GM19438 (cell line): ENCODE measurements at regions not wholly inside any gene's neighbourhood (a gene's known extent, or its start where the extent isn't known, plus 50 kb on each side); places are given as distances from the start of the nearest gene placed in this dataset.

Experiments used
- ATAC-seq: cut with Tn5 transposase; IDR thresholded peaks from one replicate; pipeline ENCODE4 v1.9.1; 2021; ENCODE audit warnings: low read depth; ENCODE audit not compliant: unreplicated experiment

DNA sequence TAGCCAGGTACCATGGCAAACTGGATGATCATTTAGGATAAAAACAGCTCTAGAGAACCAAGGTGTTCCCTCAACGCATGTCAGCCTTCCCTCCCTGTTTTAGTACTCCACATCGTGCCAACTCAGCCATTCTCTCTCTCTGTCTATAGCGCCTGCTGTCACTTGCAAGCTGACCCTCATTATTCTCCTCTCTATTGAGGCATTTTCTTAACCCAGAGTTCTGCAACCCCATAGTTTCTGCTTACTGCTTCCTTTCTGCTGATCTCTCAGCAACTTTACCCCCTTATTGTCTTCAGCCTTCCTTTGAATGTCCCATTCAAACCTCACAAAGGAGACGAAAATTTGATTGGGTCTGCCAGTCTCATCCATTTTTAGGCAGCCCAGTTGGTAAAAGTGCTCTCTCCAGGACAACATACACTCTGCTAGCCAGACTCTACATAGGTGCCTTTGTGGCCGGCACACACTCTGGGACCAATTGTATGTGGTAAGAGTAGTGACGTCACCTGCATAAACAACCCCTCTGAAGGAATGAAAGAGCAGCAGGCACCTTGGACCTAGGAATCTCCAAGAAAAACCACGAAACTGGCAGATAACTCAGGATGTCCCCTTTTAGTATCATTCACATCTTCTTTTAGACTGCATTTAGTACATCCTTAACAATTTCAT is 367.2 kb upstream of the KCNH7 start:
- ATAC-seq: no peak

GRCh38 chr2:163200741-163201140 is 362.2 kb upstream of the KCNH7 start:
- ATAC-seq: no peak

DNA sequence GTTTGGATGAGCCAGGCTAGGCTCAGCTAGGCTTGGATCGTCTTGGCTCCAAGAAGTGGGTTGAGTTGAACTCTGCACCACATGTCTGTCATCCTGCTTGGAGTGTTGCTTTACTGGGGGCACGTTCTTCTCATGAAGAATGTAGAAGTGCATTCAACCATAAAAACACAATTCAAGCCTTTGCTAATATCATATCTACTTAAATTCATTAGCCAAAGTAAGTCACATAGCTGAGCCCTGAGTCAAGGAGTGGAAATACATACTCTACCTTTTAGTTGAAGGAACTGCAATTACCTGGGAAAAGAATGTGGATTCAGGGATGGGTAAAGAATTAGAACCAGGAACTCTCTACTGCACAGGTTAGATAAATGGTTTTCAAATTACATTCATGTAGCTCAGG is 360.4 kb upstream of the KCNH7 start:
- no peak for ATAC-seq

DNA sequence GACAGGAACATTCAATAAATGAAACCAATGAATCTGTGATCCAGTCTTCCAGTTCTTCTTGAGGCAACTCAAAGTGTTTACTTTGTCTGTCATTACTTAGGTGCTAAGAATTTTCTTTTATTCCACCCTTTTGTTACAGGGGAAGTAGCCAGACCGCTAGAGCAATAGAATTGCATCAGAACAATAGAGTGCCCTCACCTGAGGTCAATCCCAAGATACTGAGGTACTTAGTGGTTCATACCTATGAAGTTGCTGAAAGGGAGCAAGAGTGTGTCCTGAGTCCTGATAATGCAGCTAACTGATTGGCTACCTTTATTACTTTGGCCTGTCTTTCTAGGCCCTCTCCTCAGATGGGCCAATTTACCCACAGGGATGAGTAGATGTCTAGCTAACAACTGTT is 359.4 kb upstream of the KCNH7 start:
- ATAC-seq: no peak

GRCh38 chr2:163191372-163191771 is 352.8 kb upstream of the KCNH7 start:
- ATAC-seq: no peak

DNA sequence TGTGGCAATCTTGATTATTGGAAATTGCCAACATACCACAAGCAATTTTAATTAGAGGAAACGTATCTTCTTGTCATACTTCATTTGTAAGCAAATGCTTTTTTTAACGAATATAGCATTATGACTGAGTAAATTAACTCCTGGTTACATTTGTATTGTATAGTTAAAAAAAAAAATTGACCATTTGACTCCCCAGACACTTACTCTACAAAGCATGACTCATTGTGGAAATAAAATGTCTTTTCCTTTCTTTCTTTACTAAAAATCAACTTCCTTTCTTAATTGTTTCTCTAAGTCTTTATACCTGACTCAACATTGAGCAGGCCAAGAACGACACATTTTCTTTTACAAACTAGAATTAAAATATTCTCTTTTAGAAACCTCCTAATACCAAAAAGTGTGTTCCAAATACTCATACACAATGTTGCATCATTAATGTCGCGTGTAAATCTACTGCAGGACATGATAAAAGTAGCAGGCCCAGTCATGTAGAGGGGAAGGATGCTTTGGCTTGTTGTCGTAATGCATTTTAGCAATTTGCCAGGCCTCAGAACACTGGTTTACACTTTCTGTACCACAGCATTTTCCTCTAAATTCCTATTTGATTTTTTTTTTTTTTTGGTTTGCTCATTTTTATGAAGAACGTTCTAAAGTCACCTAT is 349.6 kb upstream of the KCNH7 start:
- ATAC-seq: no peak

DNA sequence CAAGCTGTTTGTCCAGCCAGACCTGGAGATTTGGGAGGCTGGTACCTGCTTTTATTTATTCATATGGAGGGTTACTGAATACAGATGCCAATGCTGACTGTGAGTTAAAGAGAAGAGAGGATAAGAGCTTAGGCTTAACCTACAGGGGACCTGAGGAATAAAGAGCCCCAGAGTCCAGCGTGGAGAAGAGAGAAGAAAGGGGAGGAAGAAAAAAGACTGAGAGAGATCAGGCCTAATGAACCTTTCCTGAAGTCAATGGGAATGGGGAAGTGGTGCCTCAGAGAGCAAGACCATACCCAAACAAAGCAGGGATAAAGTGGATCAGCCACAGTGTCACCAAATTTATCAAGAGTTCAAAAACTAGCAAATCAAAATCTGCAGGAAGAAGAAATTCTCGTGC is 348.6 kb upstream of the KCNH7 start:
- ATAC-seq: no peak

GRCh38 chr2:163185160-163185559 is 346.6 kb upstream of the KCNH7 start:
- no peak for ATAC-seq

DNA sequence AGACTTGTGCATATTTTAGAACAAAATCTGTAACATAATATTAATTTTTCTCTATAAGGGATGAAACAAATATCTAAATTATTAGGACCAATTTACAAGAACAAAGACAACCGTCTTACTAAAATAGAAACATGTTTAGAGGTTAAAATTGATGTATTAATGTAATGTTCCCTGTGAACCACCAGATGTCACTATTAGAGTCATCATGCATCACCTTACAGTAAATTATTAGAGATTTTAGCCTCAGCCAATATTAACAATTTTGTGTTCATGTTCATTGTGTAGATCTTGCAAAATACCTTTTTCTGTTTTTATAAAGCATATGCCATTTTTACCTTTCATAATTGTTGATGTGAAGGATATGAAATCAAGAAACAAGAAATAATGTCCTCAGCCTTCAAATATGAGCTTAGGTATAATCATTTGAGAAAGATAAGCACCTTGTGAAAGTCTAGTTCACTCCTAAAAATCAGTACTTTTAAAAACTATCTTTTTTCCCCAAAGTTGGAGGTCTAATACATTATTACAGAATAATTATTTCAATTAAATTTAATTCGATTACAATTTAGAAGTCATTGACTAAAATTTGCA is 344.3 kb upstream of the KCNH7 start:
- ATAC-seq: no peak

GRCh38 chr2:163177592-163177991 is 339.0 kb upstream of the KCNH7 start:
- no peak for ATAC-seq

GRCh38 chr2:163175294-163175693 is 336.7 kb upstream of the KCNH7 start:
- no peak for ATAC-seq

GRCh38 chr2:163173591-163173990 is 335.0 kb upstream of the KCNH7 start:
- no peak for ATAC-seq

DNA sequence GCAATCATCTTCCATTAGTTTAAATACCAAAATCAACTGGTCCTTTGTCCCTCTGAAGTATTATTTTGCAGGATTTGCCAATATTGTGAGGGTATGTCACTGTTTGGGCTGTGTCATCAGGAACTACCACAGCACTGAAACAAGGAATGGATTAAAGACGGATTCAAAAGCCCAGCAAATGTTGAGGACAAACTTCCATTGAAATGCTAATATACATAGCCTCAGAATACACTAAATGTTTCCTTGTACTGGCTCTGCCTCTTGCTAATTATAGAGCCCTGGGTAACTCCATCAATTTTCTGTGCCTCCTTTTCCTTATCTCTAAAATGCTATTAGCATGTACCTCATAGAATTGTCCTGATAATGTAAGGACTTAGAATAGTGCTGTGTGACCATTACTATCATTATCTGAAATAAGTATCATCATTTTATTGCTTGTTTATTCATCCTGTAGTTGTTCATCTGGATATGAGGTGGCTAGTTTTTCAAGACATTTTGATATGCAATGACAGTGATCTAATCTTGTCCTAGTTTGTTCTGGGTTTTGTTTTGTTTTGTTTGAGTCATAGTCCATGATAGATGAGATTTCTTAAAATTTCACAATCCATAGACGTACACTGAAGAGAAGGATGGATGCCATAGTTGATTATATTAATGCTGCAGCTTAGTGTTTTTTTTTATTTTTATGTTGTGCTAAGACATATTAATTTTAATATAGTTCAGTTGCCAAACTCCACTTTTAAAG is 333.4 kb upstream of the KCNH7 start:
- ATAC-seq: no peak

DNA sequence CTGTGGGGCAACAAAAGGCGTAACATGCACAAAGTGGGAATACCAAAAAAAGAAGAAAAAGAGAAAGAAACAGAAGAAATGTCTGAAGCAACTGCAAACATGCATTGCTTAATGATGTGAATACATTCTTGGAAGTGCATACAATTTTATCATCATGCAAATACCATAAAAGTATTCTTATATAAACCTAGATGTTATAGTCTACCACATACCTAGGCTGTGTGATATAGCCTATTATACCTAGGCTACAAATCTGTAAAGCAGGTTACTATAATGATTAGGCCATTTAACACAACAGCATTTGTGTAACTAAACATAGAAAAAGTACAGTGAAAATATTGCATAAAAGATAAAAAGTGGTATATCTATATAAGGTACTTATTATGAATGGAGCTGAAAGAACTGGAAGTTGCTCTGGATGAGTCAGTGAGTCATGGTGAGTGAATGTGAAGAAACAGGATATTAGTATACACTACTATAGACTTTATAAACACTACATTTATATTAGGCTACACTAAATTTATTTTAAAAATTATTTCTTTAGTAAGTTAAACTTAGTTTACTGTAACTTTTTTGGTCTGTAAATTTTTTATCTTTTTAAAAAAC is 319.4 kb upstream of the KCNH7 start:
- no peak for ATAC-seq

- no peak for ATAC-seq
Measured at GRCh38 chr2:163157411-163157810, 318.8 kb upstream of the KCNH7 start.

DNA sequence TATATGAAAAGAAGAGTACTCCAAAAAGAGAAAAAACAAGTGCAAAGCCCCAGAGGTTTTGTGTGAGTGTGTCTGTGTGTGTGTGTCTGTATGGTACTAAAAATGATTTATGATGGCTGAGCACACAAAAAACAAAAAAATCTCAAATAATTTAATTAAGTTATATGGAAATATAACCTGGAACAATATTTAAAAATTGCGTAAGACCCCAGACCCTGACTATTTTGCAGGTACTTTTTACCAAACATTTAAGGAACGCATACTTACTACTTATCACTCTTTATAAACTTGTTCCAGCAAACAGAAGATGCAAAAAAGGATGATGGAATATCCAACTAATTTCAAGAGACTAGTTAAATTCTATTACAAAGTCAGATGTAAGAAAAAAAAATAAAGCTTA is 317.4 kb upstream of the KCNH7 start:
- no peak for ATAC-seq

DNA sequence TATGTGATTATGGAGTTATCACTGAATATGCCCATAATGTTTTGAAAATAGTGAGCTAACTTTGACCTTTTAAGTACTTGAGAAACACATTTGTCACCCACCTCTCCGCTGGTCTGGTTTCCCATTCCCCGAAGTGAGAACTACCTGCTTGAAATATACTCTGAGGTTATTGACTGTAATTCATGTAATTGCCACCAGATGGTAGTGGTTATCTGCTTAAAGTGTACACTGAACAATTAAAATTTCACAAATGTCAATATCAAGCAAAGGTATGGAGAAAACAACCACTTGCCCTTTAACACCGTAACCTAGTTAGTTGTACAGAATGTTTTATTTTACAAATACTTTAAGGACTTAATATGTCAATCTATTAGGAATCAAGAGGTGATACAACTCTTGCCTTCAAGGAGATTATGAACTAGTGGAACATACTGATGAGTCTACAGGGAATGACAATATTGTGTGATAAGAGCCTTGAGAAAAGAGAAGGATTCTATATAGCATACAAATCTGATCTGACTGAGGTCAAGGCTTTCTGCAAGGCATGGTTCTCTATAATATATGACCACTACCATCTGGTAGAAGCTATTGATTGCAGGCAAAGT is 316.8 kb upstream of the KCNH7 start:
- ATAC-seq: peak; percentile 78

GRCh38 chr2:163142618-163143017 is 304.1 kb upstream of the KCNH7 start:
- no peak for ATAC-seq

GRCh38 chr2:163138947-163139346 is 300.4 kb upstream of the KCNH7 start:
- no peak for ATAC-seq

GRCh38 chr2:163135256-163135655 is 296.7 kb upstream of the KCNH7 start:
- ATAC-seq: no peak

DNA sequence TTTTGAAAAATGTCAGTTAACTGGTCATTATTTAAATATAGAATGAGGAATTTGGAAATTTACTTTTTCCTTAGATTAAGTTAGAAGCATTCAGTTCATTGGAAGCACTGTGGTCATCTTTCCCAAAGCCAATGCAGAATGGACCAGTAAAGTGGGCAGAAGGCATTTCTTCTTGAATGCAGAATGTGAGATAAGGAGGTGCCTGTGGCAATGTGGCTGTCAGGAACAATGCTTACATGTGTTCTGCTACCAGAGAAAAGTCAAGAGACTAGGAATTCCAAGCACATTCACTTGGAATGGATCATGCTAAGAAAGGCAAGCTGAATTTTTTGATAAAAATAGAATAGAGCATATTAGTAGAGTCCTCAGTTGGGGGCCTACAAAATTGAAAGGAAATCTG is 295.0 kb upstream of the KCNH7 start:
- no peak for ATAC-seq
